DND-41 (cell line): ENCODE measurements at regions not wholly inside any gene's neighbourhood (a gene's known extent, or its start where the extent isn't known, plus 50 kb on each side); places are given as distances from the start of the nearest gene placed in this dataset.

ENCODE experiments used
- ATAC-seq: fragments of 200-7000 bp; cut with Tn5 transposase; 3 replicates; pipeline ENCODE4 v1.9.1; 2021; ENCODE audit warnings: low read depth; ENCODE audit not compliant: insufficient read depth
- DNase-seq: peaks from one replicate; pipeline ENCODE4 v3.0.0-alpha.2; 2020
- H2AFZ ChIP-seq: 2 replicates; pipeline ENCODE4 v1.6.0; 2012; ENCODE audit warnings: low read depth, low read length
- H3K27ac ChIP-seq: 2 replicates; pipeline ENCODE4 v1.5.1; 2012; ENCODE audit warnings: low read length, inconsistent platforms
- H3K27me3 ChIP-seq: fragments of 200-600 bp; sonication (generic); 2 replicates; pipeline ENCODE4 v1.6.0; 2012; ENCODE audit warnings: low read length, mild to moderate bottlenecking, inconsistent platforms; ENCODE audit not compliant: insufficient read depth, poor library complexity
- H3K36me3 ChIP-seq: 2 replicates; pipeline ENCODE4 v1.5.1; 2012; ENCODE audit warnings: low read length, inconsistent platforms; ENCODE audit not compliant: insufficient read depth
- H3K4me1 ChIP-seq: 2 replicates; pipeline ENCODE4 v1.5.1; 2012; ENCODE audit warnings: mild to moderate bottlenecking, low read length; ENCODE audit not compliant: insufficient read depth
- H3K4me2 ChIP-seq: 2 replicates; pipeline ENCODE4 v1.6.0; 2012; ENCODE audit warnings: mild to moderate bottlenecking, moderate library complexity, low read length, inconsistent platforms; ENCODE audit not compliant: insufficient read depth
- H3K4me3 ChIP-seq, 2 experiments: fragments of 200-600 bp in 1 of 2; shearing (Covaris generic) in 1 of 2; 2 replicates each; pipeline ENCODE4 v1.5.1; 2012 to 2016; ENCODE audit warnings: inconsistent platforms in 2 of 2, low read length in 2 of 2, mild to moderate bottlenecking in 2 of 2, low read depth in 1 of 2, moderate library complexity in 1 of 2
- H3K79me2 ChIP-seq: 2 replicates; pipeline ENCODE4 v1.6.0; 2012; ENCODE audit warnings: low read length, inconsistent platforms; ENCODE audit not compliant: insufficient read depth
- H3K9ac ChIP-seq: 2 replicates; pipeline ENCODE4 v1.6.0; 2012; ENCODE audit warnings: low read depth, mild to moderate bottlenecking, inconsistent platforms, low read length, moderate library complexity
- H3K9me3 ChIP-seq: 2 replicates; pipeline ENCODE4 v1.5.1; 2012; ENCODE audit warnings: low read length, moderate library complexity, mild to moderate bottlenecking, inconsistent platforms; ENCODE audit not compliant: insufficient read depth, severe bottlenecking
- H4K20me1 ChIP-seq: 2 replicates; pipeline ENCODE4 v1.6.0; 2012; ENCODE audit warnings: low read length; ENCODE audit not compliant: insufficient read depth
- EZH2 ChIP-seq: IDR thresholded peaks from 3 replicates; pipeline ENCODE4 v1.6.1; 2012; ENCODE audit warnings: borderline replicate concordance, low read depth, mild to moderate bottlenecking, moderate library complexity, low read length, inconsistent platforms; ENCODE audit not compliant: severe bottlenecking
- TF ChIP-seq, protein P1 (sequence below): IDR thresholded peaks from 2 replicates; pipeline ENCODE4 v1.5.1; 2012; ENCODE audit warnings: borderline replicate concordance, low read length, moderate library complexity, mild to moderate bottlenecking; ENCODE audit not compliant: poor library complexity, severe bottlenecking; ENCODE audit errors: extremely low read depth

DNA sequence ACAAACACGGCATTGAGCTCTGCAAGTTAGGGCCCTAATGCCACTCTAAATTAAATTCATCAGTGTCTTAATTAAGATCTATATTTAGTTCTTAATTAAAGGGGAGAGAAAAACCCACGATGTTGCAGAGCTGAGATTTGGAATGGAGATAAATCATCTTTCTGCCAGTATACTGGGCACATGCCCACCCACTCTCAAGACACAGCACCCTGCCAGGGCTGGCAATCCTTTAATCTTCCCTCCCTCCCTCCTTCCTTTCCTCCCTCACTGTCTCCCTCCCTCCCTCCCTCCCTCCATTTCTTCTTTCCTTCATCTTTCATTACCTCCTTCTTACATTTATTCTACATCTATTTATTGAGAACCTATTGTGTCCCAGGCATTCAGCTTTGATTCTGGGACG is 194.8 kb downstream of the BUD13 start:
- no peaks in the 10 kb centered on the region for H3K9me3 ChIP-seq
- H3K4me2 ChIP-seq: no peak overlapping the region
- no peak for TF ChIP-seq EZH2
- TF ChIP-seq, protein P1, sequence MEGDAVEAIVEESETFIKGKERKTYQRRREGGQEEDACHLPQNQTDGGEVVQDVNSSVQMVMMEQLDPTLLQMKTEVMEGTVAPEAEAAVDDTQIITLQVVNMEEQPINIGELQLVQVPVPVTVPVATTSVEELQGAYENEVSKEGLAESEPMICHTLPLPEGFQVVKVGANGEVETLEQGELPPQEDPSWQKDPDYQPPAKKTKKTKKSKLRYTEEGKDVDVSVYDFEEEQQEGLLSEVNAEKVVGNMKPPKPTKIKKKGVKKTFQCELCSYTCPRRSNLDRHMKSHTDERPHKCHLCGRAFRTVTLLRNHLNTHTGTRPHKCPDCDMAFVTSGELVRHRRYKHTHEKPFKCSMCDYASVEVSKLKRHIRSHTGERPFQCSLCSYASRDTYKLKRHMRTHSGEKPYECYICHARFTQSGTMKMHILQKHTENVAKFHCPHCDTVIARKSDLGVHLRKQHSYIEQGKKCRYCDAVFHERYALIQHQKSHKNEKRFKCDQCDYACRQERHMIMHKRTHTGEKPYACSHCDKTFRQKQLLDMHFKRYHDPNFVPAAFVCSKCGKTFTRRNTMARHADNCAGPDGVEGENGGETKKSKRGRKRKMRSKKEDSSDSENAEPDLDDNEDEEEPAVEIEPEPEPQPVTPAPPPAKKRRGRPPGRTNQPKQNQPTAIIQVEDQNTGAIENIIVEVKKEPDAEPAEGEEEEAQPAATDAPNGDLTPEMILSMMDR: no peak
- peaks cover 5% of the 10 kb centered on the region for H3K27me3 ChIP-seq
- no peak overlapping the region for H2AFZ ChIP-seq
- H3K9ac ChIP-seq: no peak overlapping the region
- H4K20me1 ChIP-seq: no peaks in the 10 kb centered on the region
- no peaks in the 10 kb centered on the region for H3K36me3 ChIP-seq
- H3K4me1 ChIP-seq: no peaks in the 10 kb centered on the region
- H3K4me3 ChIP-seq: no peak overlapping the region
- H3K27ac ChIP-seq: no peak overlapping the region
- DNase-seq: no peak
- no peak for ATAC-seq
- no peaks in the 10 kb centered on the region for H3K79me2 ChIP-seq

DNA sequence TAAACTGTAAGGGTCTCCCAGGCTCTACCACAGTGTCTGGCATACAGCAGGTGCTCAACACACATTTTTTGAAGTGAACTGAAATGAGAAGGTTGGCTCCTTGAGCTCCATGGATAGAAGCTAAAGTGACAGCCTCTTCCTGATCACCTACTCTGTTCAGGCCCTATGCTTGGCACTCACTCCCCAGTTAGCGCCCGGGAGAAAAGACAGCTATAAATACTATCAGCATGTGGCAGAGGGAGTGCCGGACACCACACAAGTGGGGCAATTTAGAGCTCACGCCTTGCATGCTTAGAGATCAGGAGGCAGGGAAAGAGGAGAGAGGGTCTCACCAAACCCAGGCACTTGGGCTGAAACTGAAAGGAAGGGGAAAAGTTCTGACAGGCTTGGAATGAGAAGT is 195.5 kb downstream of the BUD13 start:
- Histone ChIP-seq H2AFZ (no peak overlapping the region), H3K9ac (no peak overlapping the region), H3K79me2 (no peaks in the 10 kb centered on the region), H3K4me3 (no peak overlapping the region), H4K20me1 (no peaks in the 10 kb centered on the region), H3K27me3 (peaks cover 5% of the 10 kb centered on the region), H3K4me2 (no peak overlapping the region), H3K9me3 (no peaks in the 10 kb centered on the region), H3K36me3 (no peaks in the 10 kb centered on the region), H3K27ac (no peak overlapping the region), H3K4me1 (no peaks in the 10 kb centered on the region)
- no peak for TF ChIP-seq EZH2
- TF ChIP-seq, protein P1: no peak
- ATAC-seq (no peak), DNase-seq (no peak)

DNA sequence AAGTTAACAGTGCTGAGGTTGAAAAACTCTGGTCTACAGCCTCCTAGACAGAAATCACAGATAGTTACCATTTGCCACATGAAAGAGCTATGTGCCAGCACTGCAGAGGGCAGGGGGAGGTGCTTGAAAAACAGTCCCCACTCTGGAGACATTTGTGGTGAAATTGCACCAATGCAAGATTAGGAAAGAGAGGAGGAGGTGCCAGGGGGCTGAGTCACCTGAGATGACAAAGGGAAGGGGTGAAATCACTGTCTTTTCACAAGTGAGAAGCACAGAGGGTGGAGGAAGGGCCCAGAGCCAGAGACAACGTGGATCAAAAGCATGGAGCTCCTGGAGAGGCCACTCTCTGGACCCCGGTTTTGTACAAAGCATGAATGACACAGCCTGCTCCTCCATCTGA is 196.3 kb downstream of the BUD13 start:
- TF ChIP-seq, protein P1: no peak
- TF ChIP-seq EZH2: no peak
- peak; percentile 82 for ATAC-seq
- peak; percentile 51 for DNase-seq

DNA sequence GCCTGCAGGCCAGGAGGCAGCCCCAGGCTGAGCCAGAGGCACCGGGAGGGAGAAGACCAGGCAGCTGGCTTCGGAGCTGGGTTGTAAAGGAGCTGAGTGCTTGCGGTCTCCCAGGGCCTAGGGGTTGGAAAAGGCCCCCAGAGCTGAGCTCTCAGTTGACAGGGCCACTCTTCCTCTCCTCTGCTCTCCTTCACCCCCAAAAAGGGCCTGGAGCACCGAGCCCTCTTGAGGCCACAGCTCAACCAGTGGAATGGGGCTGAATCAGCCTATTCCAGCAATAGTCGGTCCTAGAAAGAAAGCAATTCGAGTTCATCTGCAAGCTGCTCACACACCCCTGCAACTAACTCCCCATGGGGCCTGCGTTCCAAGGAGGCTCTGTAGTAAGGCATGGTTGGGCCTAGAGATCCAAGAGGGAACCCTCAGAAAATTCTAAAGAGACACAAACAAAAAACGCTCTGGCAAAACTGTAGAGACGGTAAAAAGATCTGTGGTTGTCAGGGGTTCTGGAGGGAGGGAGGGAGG is 205.0 kb downstream of the BUD13 start:
- Histone ChIP-seq H4K20me1 (no peaks in the 10 kb centered on the region), H3K36me3 (no peaks in the 10 kb centered on the region), H3K9ac (no peak overlapping the region), H3K9me3 (no peaks in the 10 kb centered on the region), H3K27me3 (no peaks in the 10 kb centered on the region), H3K79me2 (no peaks in the 10 kb centered on the region), H3K27ac (no peak overlapping the region), H3K4me3 (no peak overlapping the region), H3K4me2 (no peak overlapping the region), H2AFZ (no peak overlapping the region), H3K4me1 (no peaks in the 10 kb centered on the region)
- DNase-seq: no peak
- TF ChIP-seq, protein P1: no peak
- no peak for TF ChIP-seq EZH2
- ATAC-seq: no peak

More for the DNA sequence above, 196.3 kb downstream of the BUD13 start:
- Histone ChIP-seq H3K36me3 (no peaks in the 10 kb centered on the region), H3K27ac (no peak overlapping the region), H3K79me2 (no peaks in the 10 kb centered on the region), H4K20me1 (no peaks in the 10 kb centered on the region), H3K9me3 (no peaks in the 10 kb centered on the region), H3K4me2 (no peak overlapping the region), H3K27me3 (peaks cover 5% of the 10 kb centered on the region), H2AFZ (no peak overlapping the region), H3K4me3 (no peak overlapping the region), H3K4me1 (no peaks in the 10 kb centered on the region), H3K9ac (no peak overlapping the region)
